ENCODE measurements at regions not wholly inside any gene's neighbourhood (a gene's known extent, or its start where the extent isn't known, plus 50 kb on each side); places are given as distances from the start of the nearest gene placed in this dataset.
A peak's percentile ranks its signal among the peaks of the same experiment; 100 is the strongest.
"Not testable (repeated sequence)": the region's sequence is repeated elsewhere in the genome, so short reads cannot be mapped to it uniquely, and the experiment has no call there.

- no peak for DNase-seq (ENCODE audit: low read depth)
Measured at GRCh38 chr16:13809765-13810164, 110.2 kb upstream of the ERCC4 start.

GRCh38 chr16:13811834-13812233 is 108.1 kb upstream of the ERCC4 start:
- no peak for DNase-seq (ENCODE audit: low read depth)

- no peak for DNase-seq (ENCODE audit: low read depth)
Measured at GRCh38 chr16:13816701-13817100, 103.3 kb upstream of the ERCC4 start.

DNA sequence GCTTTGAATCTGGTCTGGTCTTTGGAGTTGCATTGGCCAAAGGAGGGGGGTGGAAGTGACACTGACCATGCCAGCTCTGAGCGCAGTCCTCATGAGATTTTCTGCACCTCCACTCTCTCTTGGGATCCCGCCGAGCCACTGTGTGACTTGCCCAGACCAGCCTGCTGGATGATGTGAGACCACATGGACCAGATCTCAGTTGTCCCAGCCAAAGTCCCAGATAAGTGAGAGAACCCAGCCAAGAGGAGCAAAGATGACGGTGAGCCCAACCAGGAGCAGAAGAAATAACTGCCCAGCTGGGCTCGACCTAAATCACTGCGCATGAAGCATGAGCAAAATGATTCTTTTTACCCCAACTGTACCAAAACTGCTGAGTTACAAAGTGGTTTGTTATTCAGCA is 96.5 kb upstream of the ERCC4 start:
- no peak for DNase-seq (ENCODE audit: low read depth)

DNA sequence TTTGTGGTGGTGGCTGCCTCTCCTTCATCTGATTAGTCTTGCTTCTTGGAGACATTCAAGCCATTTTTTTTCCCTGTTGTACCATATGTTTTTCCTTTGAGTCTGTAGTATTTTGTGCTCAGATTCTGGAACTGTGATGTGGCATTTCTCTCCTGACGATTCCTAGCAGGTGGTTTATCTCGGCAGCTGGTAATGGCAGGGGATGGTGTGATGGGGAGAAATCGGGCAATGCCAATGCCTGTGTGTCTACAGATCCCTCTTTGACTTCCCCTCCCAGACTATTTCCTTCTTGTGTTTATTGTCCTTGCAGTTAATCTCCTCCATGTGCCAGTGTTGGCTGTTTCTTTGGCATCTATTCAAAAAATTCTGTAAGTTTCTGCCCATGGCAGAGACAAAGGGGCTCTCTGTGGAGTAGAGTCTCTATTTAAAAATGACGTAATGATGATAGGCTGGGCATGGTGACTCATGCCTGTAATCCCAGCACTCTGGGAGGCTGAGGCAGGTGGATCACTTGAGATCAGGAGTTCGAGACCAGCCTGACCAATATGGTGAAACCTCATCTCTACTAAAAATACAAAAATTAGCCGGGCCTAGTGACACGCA is 90.2 kb upstream of the ERCC4 start:
- no peak for DNase-seq (ENCODE audit: low read depth)

- no peak for DNase-seq (ENCODE audit: low read depth)
Measured at GRCh38 chr16:13833515-13833914, 86.4 kb upstream of the ERCC4 start.

DNA sequence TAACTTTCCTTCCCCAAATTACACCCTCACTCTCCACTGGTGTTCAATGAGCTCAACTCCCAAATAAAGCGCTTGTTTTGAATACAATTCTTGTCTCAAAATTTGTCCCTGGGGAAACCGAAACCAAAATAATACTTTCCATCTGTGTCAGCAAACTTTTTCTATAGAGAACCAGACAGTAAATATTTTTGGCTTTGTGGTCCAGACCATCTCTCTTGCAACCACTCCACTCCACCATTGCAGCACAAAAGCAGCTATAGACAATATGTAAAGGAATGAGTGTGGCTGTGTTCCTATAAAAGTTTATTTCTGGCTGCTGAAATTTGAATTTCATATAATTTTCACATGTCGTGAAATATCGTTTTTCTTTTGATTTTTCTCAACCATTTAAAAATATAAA is 84.6 kb upstream of the ERCC4 start:
- no peak for DNase-seq (ENCODE audit: low read depth)

DNA sequence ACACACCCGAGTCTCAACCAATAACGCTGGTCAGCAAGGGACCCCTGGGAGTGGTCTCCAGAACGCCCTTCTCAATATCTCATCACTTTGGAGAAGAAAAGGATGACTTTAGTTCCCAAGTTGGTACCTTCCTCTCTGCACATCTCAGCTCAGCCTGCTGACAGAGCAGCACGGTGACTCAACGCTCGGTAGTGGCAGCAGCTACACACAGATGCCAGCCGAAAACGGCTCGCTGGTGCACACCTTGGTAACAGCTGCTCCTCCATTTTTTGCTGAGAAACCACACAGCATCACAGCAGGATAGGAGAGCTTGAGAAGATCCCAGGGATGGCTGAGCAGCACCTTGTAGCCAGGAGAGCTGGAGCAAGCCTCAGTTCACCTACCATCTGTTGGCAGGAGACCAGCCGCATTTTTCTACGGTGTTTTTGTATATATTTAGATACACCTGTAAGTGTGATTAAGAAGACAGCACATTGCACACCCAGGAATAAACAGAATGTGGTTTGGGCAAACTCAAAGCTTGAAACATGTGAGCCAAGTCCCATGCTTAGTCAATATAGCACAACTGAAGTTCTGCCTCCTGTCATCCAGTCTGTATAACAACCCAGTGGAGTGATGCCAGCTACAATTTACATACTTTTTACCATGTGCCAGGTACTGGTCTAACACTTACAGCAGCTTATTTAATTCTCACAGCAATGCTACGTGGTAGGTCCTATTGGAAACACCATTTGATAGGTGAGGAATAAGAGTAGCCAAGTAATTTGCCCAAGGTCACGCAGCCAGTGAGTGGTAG is 83.8 kb upstream of the ERCC4 start:
- no peak for DNase-seq (ENCODE audit: low read depth)

DNA sequence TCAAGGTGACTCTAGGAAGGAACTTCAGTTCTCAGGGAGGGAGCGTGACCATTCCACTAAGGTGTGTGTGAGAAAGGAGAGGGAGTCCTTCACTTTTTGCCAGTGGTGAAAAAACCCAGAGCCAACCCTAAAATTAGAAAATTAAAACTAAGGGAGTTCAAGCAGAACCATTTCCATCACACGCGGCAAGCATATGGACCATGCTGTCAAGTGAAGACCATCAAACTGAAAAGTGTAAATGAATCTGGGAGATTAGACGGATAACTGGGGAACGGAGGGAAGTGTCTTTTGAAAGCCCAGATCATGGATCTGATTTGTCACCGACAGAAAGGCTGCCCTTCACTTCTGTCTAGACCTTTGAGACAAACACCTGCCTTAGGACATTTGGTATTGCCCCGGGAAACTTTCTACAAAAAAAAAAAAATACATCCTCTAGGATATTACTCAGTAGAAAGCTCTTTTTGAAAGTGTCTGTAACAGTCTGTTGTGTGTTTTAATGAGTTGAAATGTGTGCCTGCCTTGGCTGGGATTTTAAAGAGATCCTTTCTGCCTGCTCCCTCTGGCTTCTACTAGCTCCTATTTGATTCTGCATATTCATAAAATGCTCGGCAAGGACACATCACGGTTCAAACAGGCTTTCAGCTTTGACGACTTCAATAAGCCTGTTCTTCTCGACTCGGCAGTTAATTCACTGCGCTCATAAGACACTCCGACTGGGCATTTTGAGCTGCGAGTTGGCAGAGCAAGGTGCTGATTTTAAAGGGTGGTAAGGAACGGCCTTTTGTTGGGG is 81.4 kb upstream of the ERCC4 start:
- DNase-seq (ENCODE audit: low read depth) = no peak

GRCh38 chr16:13839577-13839976 is 80.4 kb upstream of the ERCC4 start:
- DNase-seq (ENCODE audit: low read depth) = no peak

DNA sequence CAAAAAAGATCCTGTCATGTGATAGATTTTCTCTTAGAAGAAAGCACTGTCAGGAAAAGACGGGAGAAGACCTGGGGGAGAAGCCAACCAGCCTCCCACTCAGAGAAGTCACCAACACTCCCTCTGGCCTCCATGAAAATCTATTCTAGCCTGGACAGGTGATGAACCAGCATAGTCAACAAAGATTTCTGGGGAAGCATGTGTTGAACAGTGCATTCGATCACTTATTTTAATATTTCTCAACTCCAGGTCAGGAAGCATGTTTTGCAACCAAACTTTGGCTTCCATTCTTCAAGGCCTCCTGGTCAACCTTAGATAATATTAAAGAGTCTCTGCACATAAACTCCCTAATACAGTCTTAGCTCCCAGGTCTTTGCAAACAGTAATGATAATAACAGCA is 74.7 kb upstream of the ERCC4 start:
- no peak for DNase-seq (ENCODE audit: low read depth)

- no peak for DNase-seq (ENCODE audit: low read depth)
Measured at GRCh38 chr16:13848795-13849194, 71.2 kb upstream of the ERCC4 start.

DNA sequence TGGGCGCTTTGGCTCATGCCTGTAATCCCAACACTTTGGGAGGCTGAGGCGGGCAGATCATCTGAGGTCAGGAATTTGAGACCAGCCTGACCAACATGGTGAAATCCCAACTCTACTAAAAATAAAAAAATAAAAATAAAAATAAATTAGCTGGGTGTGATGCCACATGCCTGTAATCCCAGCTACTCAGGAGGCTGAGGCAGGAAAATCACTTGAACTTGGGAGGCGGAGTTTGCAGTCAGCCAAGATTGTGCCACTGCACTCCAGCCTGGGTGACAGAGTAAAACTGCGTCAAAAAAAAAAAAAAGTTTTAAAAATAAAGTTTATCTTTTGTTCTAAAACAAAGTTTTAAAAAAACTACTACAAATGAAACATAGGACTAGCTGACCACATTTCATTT is 69.8 kb upstream of the ERCC4 start:
- not testable (repeated sequence) for DNase-seq (ENCODE audit: low read depth)

DNA sequence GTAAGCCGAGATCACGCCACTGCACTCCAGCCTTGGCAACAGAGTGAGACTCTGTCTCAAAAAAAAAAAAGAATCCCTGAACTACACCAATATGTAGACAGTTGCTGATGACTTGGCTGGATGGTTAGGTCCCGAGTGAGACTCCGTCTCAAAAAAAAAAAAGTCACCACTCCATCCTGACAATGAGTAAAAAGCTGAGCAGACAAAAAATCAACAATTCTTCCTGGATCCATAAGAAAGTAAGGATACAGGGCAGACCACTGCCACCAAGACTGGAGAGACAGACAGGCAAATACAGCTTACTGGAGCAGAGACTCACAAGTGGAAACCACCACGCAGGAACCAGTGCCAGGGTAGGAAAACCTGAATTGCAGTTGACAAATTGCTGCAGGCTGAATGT is 67.1 kb upstream of the ERCC4 start:
- DNase-seq (ENCODE audit: low read depth) = no peak

GRCh38 chr16:13856398-13856797 is 63.6 kb upstream of the ERCC4 start:
- no peak for DNase-seq (ENCODE audit: low read depth)

GRCh38 chr16:13856811-13857511 is 63.0 kb upstream of the ERCC4 start:
- DNase-seq (ENCODE audit: low read depth) = no peak

DNA sequence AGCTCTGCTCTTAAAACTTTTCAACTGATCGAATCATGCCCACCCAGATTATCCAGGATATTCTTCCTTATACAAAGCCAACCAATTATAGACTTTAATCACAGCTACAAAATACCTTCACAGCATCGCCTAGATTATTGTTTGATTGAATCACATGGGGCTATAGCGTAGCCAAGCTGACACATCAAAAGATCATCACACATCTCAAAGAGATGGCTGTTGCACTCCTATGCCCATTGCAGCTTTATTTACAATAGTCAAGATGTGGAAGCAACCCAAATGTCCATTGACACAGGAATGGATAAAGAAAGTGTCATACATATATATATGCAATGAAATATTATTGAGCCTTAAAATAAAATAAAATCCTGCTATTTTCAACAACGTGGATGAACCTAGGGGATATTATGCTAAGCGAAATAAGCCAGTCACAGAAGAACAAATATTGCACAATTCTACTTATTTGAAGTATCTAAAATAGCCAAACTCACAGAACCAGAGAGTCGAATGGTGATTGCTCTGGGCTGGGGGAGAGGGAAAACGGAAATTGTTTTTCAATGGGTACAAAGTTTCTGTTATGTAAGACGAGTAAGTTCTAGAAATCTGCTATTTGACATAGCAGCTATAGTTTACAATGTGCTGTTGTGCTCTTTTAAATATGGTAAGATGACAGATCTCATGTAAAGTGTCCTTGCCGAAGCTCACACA is 60.9 kb upstream of the ERCC4 start:
- DNase-seq (ENCODE audit: low read depth) = no peak

- no peak for DNase-seq (ENCODE audit: low read depth)
Measured at GRCh38 chr16:13863075-13863765, 56.7 kb upstream of the ERCC4 start.

GRCh38 chr16:13864689-13865088 is 55.3 kb upstream of the ERCC4 start:
- DNase-seq (ENCODE audit: low read depth) = no peak

GRCh38 chr16:13866073-13866472 is 53.9 kb upstream of the ERCC4 start:
- peak; percentile 14 for DNase-seq (ENCODE audit: low read depth)

Measured in activated T-cell treated with anti-CD3 and anti-CD28 coated beads for 24 hours (primary cell).